Ectodermal cell (in vitro differentiated cells): ENCODE measurements at regions not wholly inside any gene's neighbourhood (a gene's known extent, or its start where the extent isn't known, plus 50 kb on each side); places are given as distances from the start of the nearest gene placed in this dataset.
"Not testable (repeated sequence)": the region's sequence is repeated elsewhere in the genome, so short reads cannot be mapped to it uniquely, and the experiment has no call there.

ENCODE experiments used
- H3K27ac ChIP-seq: 2 replicates; pipeline ENCODE4 v1.7.0; 2013; ENCODE audit warnings: mild to moderate bottlenecking, low read depth, low read length; ENCODE audit not compliant: insufficient read depth, poor library complexity, severe bottlenecking
- H3K27me3 ChIP-seq: 2 replicates; pipeline ENCODE4 v1.7.0; 2013; ENCODE audit warnings: mild to moderate bottlenecking, low read length; ENCODE audit not compliant: insufficient read depth, control insufficient read depth, poor library complexity, severe bottlenecking
- H3K36me3 ChIP-seq: one replicate; pipeline ENCODE4 v1.7.0; 2013; ENCODE audit warnings: low read length; ENCODE audit not compliant: control insufficient read depth, insufficient read depth
- H3K4me1 ChIP-seq: one replicate; pipeline ENCODE4 v1.7.0; 2013; ENCODE audit warnings: low read length; ENCODE audit not compliant: control insufficient read depth, insufficient read depth
- H3K4me3 ChIP-seq: 2 replicates; pipeline ENCODE4 v1.7.0; 2013; ENCODE audit warnings: low read depth, low read length, control low read depth; ENCODE audit not compliant: insufficient read depth
- H3K9me3 ChIP-seq: 2 replicates; pipeline ENCODE4 v1.7.0; 2013; ENCODE audit warnings: mild to moderate bottlenecking, low read length, moderate library complexity; ENCODE audit not compliant: control insufficient read depth
- WGBS, 2 experiments: methylation state at CpG; one replicate each; pipeline ENCODE4 v1.1.7; 2013; ENCODE audit warnings: missing lambda C conversion rate in 2 of 2; 5-methylcytosine and 5-hydroxymethylcytosine counted together

DNA sequence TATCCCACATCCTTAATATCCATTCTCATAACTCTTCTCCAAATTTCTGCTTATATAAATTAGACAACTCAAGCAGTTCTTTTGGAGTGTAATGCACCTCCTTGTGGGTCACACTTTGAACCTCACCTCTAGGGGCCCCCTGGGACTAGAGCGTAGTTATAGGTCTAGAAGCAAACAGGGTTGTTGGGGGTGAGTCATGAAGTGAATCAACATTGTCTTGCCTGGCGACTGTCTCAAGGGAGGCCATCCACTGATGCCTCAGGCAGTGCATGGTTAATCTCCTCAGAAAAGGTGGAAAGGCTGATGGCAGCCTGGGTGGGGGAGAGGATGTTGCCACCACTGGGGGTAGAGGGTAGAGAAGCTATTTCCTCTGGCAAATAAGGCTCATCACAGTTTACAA, 129.1 kb downstream of the TNFRSF21 start:
- WGBS, 2 experiments = 87 to 90% methylated on average over 2 of the region's 2 CpGs
- Histone ChIP-seq H3K4me1 (no peaks in the 10 kb centered on the region), H3K9me3 (no peaks in the 10 kb centered on the region), H3K27ac (no peak overlapping the region), H3K27me3 (no peaks in the 10 kb centered on the region), H3K36me3 (no peaks in the 10 kb centered on the region), H3K4me3 (no peak overlapping the region)

DNA sequence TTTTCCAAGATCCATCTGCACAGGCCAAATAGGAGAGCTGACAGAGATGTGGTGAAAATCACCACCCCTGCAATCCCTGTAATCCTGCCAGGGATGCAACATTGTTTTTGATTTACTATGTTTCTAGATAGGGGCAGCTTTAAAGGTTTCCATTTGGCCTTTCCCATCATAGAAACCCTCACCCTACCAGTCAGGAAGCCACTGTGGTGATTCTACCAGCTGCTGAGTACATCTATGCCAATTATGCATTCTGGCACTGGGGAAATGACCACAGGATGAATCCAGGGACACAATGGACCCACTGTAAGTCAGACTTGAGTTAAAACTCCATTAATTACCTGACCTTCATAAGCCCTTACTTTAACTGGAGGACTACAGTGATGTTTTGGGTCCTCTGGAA, 130.4 kb downstream of the TNFRSF21 start:
- H3K27ac ChIP-seq = no peak overlapping the region
- H3K4me3 ChIP-seq = no peak overlapping the region
- no peaks in the 10 kb centered on the region for H3K9me3 ChIP-seq
- no peaks in the 10 kb centered on the region for H3K27me3 ChIP-seq
- H3K4me1 ChIP-seq = no peaks in the 10 kb centered on the region
- no peaks in the 10 kb centered on the region for H3K36me3 ChIP-seq

DNA sequence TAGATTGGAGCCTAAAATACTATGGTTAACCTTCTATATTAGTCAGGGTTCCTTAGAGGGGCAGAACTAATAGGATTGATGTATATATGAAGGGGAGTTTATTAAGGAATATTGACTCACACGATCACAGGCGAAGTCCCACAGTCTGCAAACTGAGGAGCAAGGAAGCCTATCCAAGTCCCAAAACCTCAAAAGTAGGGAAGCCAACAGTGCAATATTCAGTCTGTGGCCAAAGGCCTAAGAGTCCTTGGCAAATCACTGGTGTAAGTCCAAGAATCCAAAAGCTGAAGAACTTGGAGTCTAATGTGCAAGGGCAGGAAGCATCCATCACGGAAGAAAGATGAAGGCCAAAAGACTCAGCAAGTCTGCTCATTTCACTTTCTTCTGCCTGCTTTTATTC, 133.5 kb upstream of the ADGRF1 start:
- Histone ChIP-seq H3K27ac (no peak overlapping the region), H3K27me3 (no peaks in the 10 kb centered on the region), H3K4me1 (no peaks in the 10 kb centered on the region), H3K36me3 (no peaks in the 10 kb centered on the region), H3K9me3 (no peaks in the 10 kb centered on the region), H3K4me3 (no peak overlapping the region)
- 93 to 96% methylated on average over 3 of the region's 3 CpGs for WGBS, 2 experiments

DNA sequence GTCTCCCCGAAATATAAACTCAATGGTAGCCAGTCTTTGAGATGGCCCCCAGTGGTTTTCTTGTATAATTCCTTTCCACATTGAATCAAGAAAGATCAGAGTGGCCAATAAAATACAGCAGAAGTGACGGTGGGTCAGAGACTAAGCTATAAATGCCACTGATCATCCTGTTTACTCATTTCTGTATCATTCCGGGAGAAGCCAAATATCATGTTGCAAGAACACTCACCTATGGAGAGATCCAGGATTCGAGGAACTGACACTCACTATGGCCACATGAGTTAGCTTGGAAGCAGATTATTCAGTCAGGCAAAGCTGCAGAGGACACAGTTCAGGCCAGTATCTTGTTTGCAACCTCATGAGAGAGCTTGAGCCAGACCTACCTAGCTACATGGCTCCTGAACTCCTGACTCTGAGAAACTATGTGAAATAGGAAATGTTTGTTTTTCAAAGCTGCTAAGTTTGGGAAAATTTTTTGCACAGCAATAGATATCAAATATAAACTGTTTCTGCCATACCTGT, 132.4 kb upstream of the ADGRF1 start:
- no peaks in the 10 kb centered on the region for H3K4me1 ChIP-seq
- H3K4me3 ChIP-seq = no peak overlapping the region
- H3K27me3 ChIP-seq = no peaks in the 10 kb centered on the region
- H3K27ac ChIP-seq = no peak overlapping the region
- 91 to 93% methylated on average over 4 of the region's 4 CpGs for WGBS, 2 experiments
- no peaks in the 10 kb centered on the region for H3K36me3 ChIP-seq
- no peaks in the 10 kb centered on the region for H3K9me3 ChIP-seq

DNA sequence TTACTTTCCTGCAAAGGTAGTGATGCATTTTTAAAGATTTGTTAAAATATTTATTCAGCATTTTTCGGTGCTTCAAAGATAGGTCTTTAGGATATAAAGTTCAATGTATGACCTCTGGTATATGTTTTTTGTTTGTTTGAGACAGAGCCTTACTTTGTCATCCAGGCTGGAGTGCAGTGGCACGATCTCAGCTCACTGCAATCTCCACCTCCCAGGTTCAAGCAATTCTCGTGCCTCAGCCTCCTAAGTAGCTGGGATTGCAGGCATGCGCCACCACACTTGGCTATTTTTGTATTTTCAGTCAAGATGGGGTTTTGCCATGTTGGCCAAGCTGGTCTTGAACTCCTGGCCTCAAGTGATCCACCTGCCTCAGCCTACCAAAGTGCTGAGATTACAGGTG, 131.9 kb upstream of the ADGRF1 start:
- not testable (repeated sequence) for H3K27me3 ChIP-seq, H3K9me3 ChIP-seq, H3K4me3 ChIP-seq, H3K4me1 ChIP-seq, H3K27ac ChIP-seq, H3K36me3 ChIP-seq
- 86 to 88% methylated on average over 4 of the region's 4 CpGs for WGBS, 2 experiments

DNA sequence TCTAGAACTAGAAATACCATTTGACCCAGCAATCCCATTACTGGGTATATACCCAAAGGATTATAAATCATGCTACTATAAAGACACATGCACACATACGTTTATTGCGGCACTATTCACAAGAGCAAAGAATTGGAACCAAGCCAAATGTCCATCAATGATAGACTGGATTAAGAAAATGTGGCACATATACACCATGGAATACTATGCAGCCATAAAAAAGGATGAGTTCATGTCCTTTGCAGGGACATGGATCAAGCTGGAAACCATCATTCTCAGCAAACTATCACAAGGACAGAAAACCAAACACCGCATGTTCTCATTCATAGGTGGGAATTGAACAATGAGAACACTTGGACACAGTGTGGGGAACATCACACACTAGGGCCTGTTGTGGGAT, 131.0 kb upstream of the ADGRF1 start:
- WGBS, 2 experiments = 97 to 100% methylated on average over 2 to 3 of the region's 3 CpGs
- H3K36me3 ChIP-seq, H3K27ac ChIP-seq, H3K4me1 ChIP-seq, H3K9me3 ChIP-seq, H3K4me3 ChIP-seq, H3K27me3 ChIP-seq: not testable (repeated sequence)

DNA sequence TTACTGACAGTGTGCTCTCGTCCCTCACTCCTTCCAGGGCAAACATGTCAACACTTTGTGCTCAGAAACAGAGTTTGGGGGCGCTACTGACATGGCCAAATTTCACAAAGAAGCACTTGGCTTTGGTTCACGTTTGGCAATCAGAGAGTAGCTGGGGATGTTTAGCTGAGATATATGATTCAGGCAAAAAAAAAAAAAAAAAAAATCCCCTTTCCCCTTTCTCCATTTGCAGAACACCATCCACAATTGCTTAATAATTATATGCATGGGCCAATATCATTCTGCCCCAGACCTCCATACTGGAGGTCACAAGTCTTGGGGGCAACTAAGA, 128.4 kb upstream of the ADGRF1 start:
- Histone ChIP-seq H3K36me3 (no peaks in the 10 kb centered on the region), H3K27me3 (no peaks in the 10 kb centered on the region), H3K9me3 (no peaks in the 10 kb centered on the region), H3K4me3 (no peak overlapping the region), H3K4me1 (no peaks in the 10 kb centered on the region), H3K27ac (no peak overlapping the region)
- 85 to 90% methylated on average over 3 of the region's 3 CpGs for WGBS, 2 experiments

DNA sequence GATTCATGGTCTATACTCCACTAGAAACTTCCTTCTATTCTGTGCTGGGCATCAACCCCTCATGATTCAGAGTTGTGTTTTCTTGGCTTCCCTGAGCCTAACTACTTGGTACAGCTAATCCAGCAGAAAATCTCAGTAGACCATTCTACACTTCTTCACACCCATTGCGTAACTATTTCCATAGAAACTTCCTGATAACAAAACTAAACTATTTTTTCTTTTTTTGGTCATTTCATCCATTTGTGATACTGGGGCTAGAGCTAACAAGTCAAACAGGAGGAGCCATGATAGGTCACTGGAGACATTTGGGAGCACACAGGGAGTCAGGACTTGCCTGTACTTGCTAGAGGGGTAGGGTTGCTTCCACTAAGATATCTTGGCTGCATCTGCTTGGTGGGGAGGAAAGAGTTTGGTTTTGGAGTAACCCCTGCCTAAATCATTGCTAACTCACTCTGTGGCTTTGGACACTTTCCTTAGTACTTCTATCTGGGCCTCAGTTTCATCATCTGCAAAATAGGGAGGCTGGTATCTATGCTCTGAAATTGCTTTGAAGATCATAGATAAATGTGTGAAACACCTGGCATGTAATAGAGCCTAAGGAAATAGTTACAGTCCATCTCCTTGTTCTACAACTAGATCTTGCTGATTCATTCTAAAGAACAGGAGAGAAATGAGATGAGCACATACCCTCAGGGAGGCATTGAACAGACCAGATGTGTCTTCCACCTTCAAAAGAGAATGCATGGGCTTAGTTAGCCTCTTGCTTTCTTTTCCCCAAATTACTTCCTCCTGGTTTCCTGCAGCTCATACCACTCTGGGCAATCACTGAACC, 127.9 kb upstream of the ADGRF1 start:
- 100% methylated on average over 1 of the region's 1 CpG for WGBS, 2 experiments
- Histone ChIP-seq H3K4me1 (no peaks in the 10 kb centered on the region), H3K9me3 (no peaks in the 10 kb centered on the region), H3K4me3 (no peak overlapping the region), H3K27ac (no peak overlapping the region), H3K27me3 (no peaks in the 10 kb centered on the region), H3K36me3 (no peaks in the 10 kb centered on the region)

DNA sequence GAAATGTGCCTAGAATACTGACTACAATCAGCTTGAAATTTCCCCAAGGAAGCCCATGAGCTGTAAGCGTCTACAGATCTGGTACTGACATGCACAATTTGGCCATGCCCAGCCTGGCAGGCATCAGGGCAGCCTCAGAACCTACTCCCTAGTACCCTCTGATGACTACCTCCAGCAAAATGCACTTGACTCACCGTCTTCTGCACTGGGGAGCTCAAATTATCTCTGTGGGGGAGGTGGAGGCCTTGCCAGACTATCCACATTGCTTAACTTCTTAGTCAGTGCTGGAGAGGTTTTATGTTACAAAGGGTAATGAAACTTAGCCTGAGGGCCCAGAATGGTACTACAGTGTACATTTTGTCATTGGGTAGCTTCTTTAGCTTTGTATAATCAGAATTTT, 126.0 kb upstream of the ADGRF1 start:
- Histone ChIP-seq H3K36me3 (no peaks in the 10 kb centered on the region), H3K27me3 (no peaks in the 10 kb centered on the region), H3K27ac (no peak overlapping the region), H3K4me3 (no peak overlapping the region), H3K4me1 (no peaks in the 10 kb centered on the region), H3K9me3 (no peaks in the 10 kb centered on the region)
- WGBS, 2 experiments = 83 to 100% methylated on average over 1 to 2 of the region's 2 CpGs

DNA sequence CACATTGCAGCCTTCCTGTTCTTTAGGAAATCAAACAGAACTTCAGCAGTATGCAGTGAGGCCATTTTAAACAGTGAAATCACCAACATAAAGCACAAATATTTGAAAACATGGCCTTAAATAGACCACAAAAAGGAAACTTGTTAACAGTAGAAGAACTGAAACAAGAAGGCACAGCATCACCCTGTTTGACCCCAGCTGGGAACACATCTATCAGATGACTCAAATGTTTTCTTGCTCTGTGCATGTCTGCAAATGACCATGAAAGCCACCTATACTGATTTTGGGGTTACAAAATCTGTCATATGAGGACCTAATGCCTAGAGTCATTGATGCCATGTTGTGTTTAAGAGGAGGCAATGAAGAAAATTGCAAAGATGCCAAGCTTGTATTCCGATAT, 123.8 kb upstream of the ADGRF1 start:
- Histone ChIP-seq H3K27ac (no peak overlapping the region), H3K4me3 (no peak overlapping the region)
- 92 to 96% methylated on average over 1 of the region's 1 CpG for WGBS, 2 experiments

DNA sequence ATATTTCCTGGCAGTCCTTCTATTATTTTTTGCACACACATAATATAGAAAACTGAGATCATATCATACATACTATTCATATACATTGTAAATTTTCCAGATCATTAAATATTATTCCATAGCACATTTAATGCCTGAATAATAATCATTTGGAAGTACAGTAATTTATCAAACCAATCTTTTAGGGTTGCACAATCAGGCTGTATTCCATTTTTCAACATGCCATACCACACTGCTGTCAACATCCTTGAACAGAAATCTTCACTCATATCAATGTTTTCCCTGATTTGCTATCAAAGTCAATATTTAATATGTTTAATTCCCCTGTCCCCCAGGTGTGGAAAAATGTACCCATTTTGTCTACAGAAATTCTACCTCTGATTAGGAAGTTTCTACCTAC, 122.7 kb upstream of the ADGRF1 start:
- Histone ChIP-seq H3K4me1 (no peaks in the 10 kb centered on the region), H3K36me3 (no peaks in the 10 kb centered on the region), H3K4me3 (no peak overlapping the region), H3K9me3 (no peaks in the 10 kb centered on the region), H3K27me3 (no peaks in the 10 kb centered on the region), H3K27ac (no peak overlapping the region)

More for the DNA sequence above, 123.8 kb upstream of the ADGRF1 start:
- H3K4me1 ChIP-seq = no peaks in the 10 kb centered on the region
- no peaks in the 10 kb centered on the region for H3K36me3 ChIP-seq
- no peaks in the 10 kb centered on the region for H3K27me3 ChIP-seq
- H3K9me3 ChIP-seq = no peaks in the 10 kb centered on the region
